ENCODE measurements at regions not wholly inside any gene's neighbourhood (a gene's known extent, or its start where the extent isn't known, plus 50 kb on each side); places are given as distances from the start of the nearest gene placed in this dataset.

- peaks cover 27% of the 10 kb centered on the region for H3K4me1 Mint-ChIP-seq
- TF ChIP-seq CTCF (IDR thresholded peaks at IDR 0.05; ENCODE audit: unreplicated experiment in 3 of 3) = peak in 2 of 3 experiments; percentile 24 to 39
- no peak overlapping the region for H3K4me3 Mint-ChIP-seq
- H3K36me3 Mint-ChIP-seq (ENCODE audit: low read depth) = no peaks in the 10 kb centered on the region
- no peak overlapping the region for H3K27ac Mint-ChIP-seq
- peaks cover 27% of the 10 kb centered on the region for H3K27me3 Mint-ChIP-seq (ENCODE audit: low read depth)
- H3K9me3 Mint-ChIP-seq = no peaks in the 10 kb centered on the region
Measured at GRCh38 chr11:116170526-116171120, 602.2 kb downstream of the BUD13 start.

GRCh38 chr11:116169776-116170175 lies 603.0 kb downstream of the BUD13 start:
- Mint-ChIP-seq H3K4me1 (peaks cover 24% of the 10 kb centered on the region), H3K4me3 (no peak overlapping the region)
- no peak for TF ChIP-seq CTCF (IDR thresholded peaks at IDR 0.05; ENCODE audit: unreplicated experiment in 3 of 3)

GRCh38 chr11:116168459-116168787 lies 604.4 kb downstream of the BUD13 start:
- Mint-ChIP-seq H3K4me3 (no peak overlapping the region), H3K4me1 (peaks cover 15% of the 10 kb centered on the region), H3K27me3 (ENCODE audit: low read depth) (peaks cover 31% of the 10 kb centered on the region), H3K9me3 (no peaks in the 10 kb centered on the region), H3K36me3 (ENCODE audit: low read depth) (no peaks in the 10 kb centered on the region), H3K27ac (no peak overlapping the region)
- TF ChIP-seq CTCF (IDR thresholded peaks at IDR 0.05; ENCODE audit: unreplicated experiment in 3 of 3) = no peak

More at GRCh38 chr11:116169776-116170175, 603.0 kb downstream of the BUD13 start:
- Mint-ChIP-seq H3K36me3 (ENCODE audit: low read depth) (no peaks in the 10 kb centered on the region), H3K9me3 (no peaks in the 10 kb centered on the region), H3K27me3 (ENCODE audit: low read depth) (peaks cover 33% of the 10 kb centered on the region), H3K27ac (no peak overlapping the region)

GRCh38 chr11:116167706-116168458 lies 604.9 kb downstream of the BUD13 start:
- Mint-ChIP-seq H3K4me3 (no peak overlapping the region), H3K36me3 (ENCODE audit: low read depth) (no peaks in the 10 kb centered on the region), H3K27ac (no peak overlapping the region), H3K4me1 (peaks cover 15% of the 10 kb centered on the region), H3K27me3 (ENCODE audit: low read depth) (peaks cover 31% of the 10 kb centered on the region), H3K9me3 (no peaks in the 10 kb centered on the region)
- no peak for TF ChIP-seq CTCF (IDR thresholded peaks at IDR 0.05; ENCODE audit: unreplicated experiment in 3 of 3)

- Mint-ChIP-seq H3K9me3 (no peaks in the 10 kb centered on the region), H3K4me1 (peaks cover 15% of the 10 kb centered on the region), H3K27ac (no peak overlapping the region), H3K4me3 (no peak overlapping the region), H3K27me3 (ENCODE audit: low read depth) (peaks cover 36% of the 10 kb centered on the region), H3K36me3 (ENCODE audit: low read depth) (no peaks in the 10 kb centered on the region)
- no peak for TF ChIP-seq CTCF (IDR thresholded peaks at IDR 0.05; ENCODE audit: unreplicated experiment in 3 of 3)
Measured at GRCh38 chr11:116166573-116167465, 606.0 kb downstream of the BUD13 start.
